ENCODE measurements at regions not wholly inside any gene's neighbourhood (a gene's known extent, or its start where the extent isn't known, plus 50 kb on each side); places are given as distances from the start of the nearest gene placed in this dataset.

GRCh38 chr2:21643180-21643579 is 519.4 kb downstream of the TDRD15 start:
- TF ChIP-seq EZH2phosphoT487 (IDR thresholded peaks at IDR 0.05): no peak
- TF ChIP-seq CTCF (IDR thresholded peaks at IDR 0.05): no peak
